ENCODE measurements at regions not wholly inside any gene's neighbourhood (a gene's known extent, or its start where the extent isn't known, plus 50 kb on each side); places are given as distances from the start of the nearest gene placed in this dataset.

- Mint-ChIP-seq H3K27ac (no peak overlapping the region), H3K9me3 (peaks cover 3% of the 10 kb centered on the region), H3K4me3 (no peak overlapping the region), H3K4me1 (no peaks in the 10 kb centered on the region), H3K36me3 (no peaks in the 10 kb centered on the region), H3K27me3 (peaks cover 23% of the 10 kb centered on the region)
- no peak for ATAC-seq
Measured at GRCh38 chr6:168390749-168391420, 50.1 kb upstream of the SMOC2 start.
